Large intestine (tissue), 3 donors: ENCODE measurements at regions not wholly inside any gene's neighbourhood (a gene's known extent, or its start where the extent isn't known, plus 50 kb on each side); places are given as distances from the start of the nearest gene placed in this dataset.

Experiments
- DNase-seq, 2 donors: peaks; one replicate each; pipeline versions ENCODE4 v3.0.0 to v3.0.0-alpha.2; 2013
- H3K27ac ChIP-seq: one replicate; pipeline ENCODE4 v1.5.1; 2013; ENCODE audit warnings: low read length
- H3K27me3 ChIP-seq: 2 replicates; pipeline ENCODE4 v1.6.1; 2013; ENCODE audit warnings: low read length; ENCODE audit not compliant: control insufficient read depth, insufficient read depth
- H3K36me3 ChIP-seq: 2 replicates; pipeline ENCODE4 v1.6.1; 2013; ENCODE audit warnings: low read length; ENCODE audit not compliant: control insufficient read depth, insufficient read depth
- H3K4me1 ChIP-seq: one replicate; pipeline ENCODE4 v1.6.1; 2013; ENCODE audit warnings: low read length; ENCODE audit not compliant: control insufficient read depth, insufficient read depth
- H3K4me3 ChIP-seq: one replicate; pipeline ENCODE4 v1.5.1; 2013; ENCODE audit warnings: low read length
- H3K9me3 ChIP-seq: one replicate; pipeline ENCODE4 v1.6.1; 2013; ENCODE audit warnings: mild to moderate bottlenecking, low read depth, low read length, moderate library complexity; ENCODE audit not compliant: control insufficient read depth
- WGBS: methylation state at CpG from one replicate; pipeline ENCODE4 v1.1.5; 2013; ENCODE audit warnings: low lambda C conversion rate; ENCODE audit not compliant: insufficient coverage; 5-methylcytosine and 5-hydroxymethylcytosine counted together

- 50% methylated on average over 2 of the region's 2 CpGs for WGBS
- Histone ChIP-seq H3K36me3 (no peaks in the 10 kb centered on the region), H3K27ac (no peak overlapping the region), H3K9me3 (no peaks in the 10 kb centered on the region), H3K4me1 (no peaks in the 10 kb centered on the region), H3K4me3 (no peak overlapping the region), H3K27me3 (no peaks in the 10 kb centered on the region)
- no peak for DNase-seq
Observed at GRCh38 chr12:87795555-87795954, 233.6 kb downstream of the C12orf50 start.

- DNase-seq: no peak
- no peak overlapping the region for H3K4me3 ChIP-seq
- H3K36me3 ChIP-seq: no peaks in the 10 kb centered on the region
- no peak overlapping the region for H3K27ac ChIP-seq
- no peaks in the 10 kb centered on the region for H3K9me3 ChIP-seq
- H3K4me1 ChIP-seq: no peaks in the 10 kb centered on the region
- WGBS: no CpG with 5 or more reads among the region's 1 CpG
- H3K27me3 ChIP-seq: no peaks in the 10 kb centered on the region
Observed at GRCh38 chr12:87794854-87795253, 234.3 kb downstream of the C12orf50 start.

- H3K27me3 ChIP-seq: no peaks in the 10 kb centered on the region
- no CpG with 5 or more reads among the region's 2 CpGs for WGBS
- no peaks in the 10 kb centered on the region for H3K9me3 ChIP-seq
- H3K4me1 ChIP-seq: no peaks in the 10 kb centered on the region
- no peak for DNase-seq
- no peak overlapping the region for H3K27ac ChIP-seq
- no peak overlapping the region for H3K4me3 ChIP-seq
- H3K36me3 ChIP-seq: no peaks in the 10 kb centered on the region
Observed at GRCh38 chr12:87793131-87793530, 236.1 kb downstream of the C12orf50 start.

- H3K4me1 ChIP-seq: no peaks in the 10 kb centered on the region
- no peak overlapping the region for H3K4me3 ChIP-seq
- no CpG with 5 or more reads among the region's 21 CpGs for WGBS
- peaks cover 3% of the 10 kb centered on the region for H3K9me3 ChIP-seq
- H3K27ac ChIP-seq: no peak overlapping the region
- H3K27me3 ChIP-seq: no peaks in the 10 kb centered on the region
- no peak for DNase-seq
- no peaks in the 10 kb centered on the region for H3K36me3 ChIP-seq
Observed at GRCh38 chr12:87784350-87784749, 244.9 kb downstream of the C12orf50 start.

- Histone ChIP-seq H3K9me3 (peaks cover 3% of the 10 kb centered on the region), H3K27ac (no peak overlapping the region), H3K27me3 (no peaks in the 10 kb centered on the region), H3K4me3 (no peak overlapping the region), H3K4me1 (no peaks in the 10 kb centered on the region), H3K36me3 (no peaks in the 10 kb centered on the region)
- DNase-seq: no peak
- WGBS: no CpG with 5 or more reads among the region's 8 CpGs
Observed at GRCh38 chr12:87783467-87783866, 245.7 kb downstream of the C12orf50 start.

GRCh38 chr12:87782838-87783237 lies 246.4 kb downstream of the C12orf50 start:
- Histone ChIP-seq H3K4me3 (no peak overlapping the region), H3K27me3 (no peaks in the 10 kb centered on the region), H3K27ac (no peak overlapping the region), H3K36me3 (no peaks in the 10 kb centered on the region), H3K9me3 (peaks cover 3% of the 10 kb centered on the region), H3K4me1 (no peaks in the 10 kb centered on the region)
- no CpG with 5 or more reads among the region's 3 CpGs for WGBS
- DNase-seq: no peak

- H3K4me1 ChIP-seq: no peaks in the 10 kb centered on the region
- H3K4me3 ChIP-seq: no peak overlapping the region
- WGBS: no CpG with 5 or more reads among the region's 2 CpGs
- no peaks in the 10 kb centered on the region for H3K27me3 ChIP-seq
- H3K9me3 ChIP-seq: peaks cover 3% of the 10 kb centered on the region
- H3K36me3 ChIP-seq: no peaks in the 10 kb centered on the region
- DNase-seq: no peak
- H3K27ac ChIP-seq: no peak overlapping the region
Observed at GRCh38 chr12:87779858-87780498, 249.2 kb downstream of the C12orf50 start.

- H3K27me3 ChIP-seq: no peaks in the 10 kb centered on the region
- no peaks in the 10 kb centered on the region for H3K9me3 ChIP-seq
- no peak overlapping the region for H3K4me3 ChIP-seq
- no peaks in the 10 kb centered on the region for H3K4me1 ChIP-seq
- H3K27ac ChIP-seq: no peak overlapping the region
- WGBS: no CpG with 5 or more reads among the region's 2 CpGs
- H3K36me3 ChIP-seq: no peaks in the 10 kb centered on the region
- no peak for DNase-seq
Observed at GRCh38 chr12:87779016-87779415, 250.2 kb downstream of the C12orf50 start.

- Histone ChIP-seq H3K36me3 (no peaks in the 10 kb centered on the region), H3K4me1 (no peaks in the 10 kb centered on the region), H3K27ac (no peak overlapping the region), H3K9me3 (no peaks in the 10 kb centered on the region), H3K27me3 (no peaks in the 10 kb centered on the region), H3K4me3 (no peak overlapping the region)
- DNase-seq: no peak
- no CpG with 5 or more reads among the region's 1 CpG for WGBS
Observed at GRCh38 chr12:87778065-87778464, 251.1 kb downstream of the C12orf50 start.

GRCh38 chr12:87775784-87776183 lies 253.4 kb downstream of the C12orf50 start:
- H3K4me1 ChIP-seq: no peaks in the 10 kb centered on the region
- no peaks in the 10 kb centered on the region for H3K9me3 ChIP-seq
- no peaks in the 10 kb centered on the region for H3K36me3 ChIP-seq
- no peaks in the 10 kb centered on the region for H3K27me3 ChIP-seq
- H3K4me3 ChIP-seq: no peak overlapping the region
- DNase-seq: no peak
- H3K27ac ChIP-seq: no peak overlapping the region

- Histone ChIP-seq H3K27me3 (no peaks in the 10 kb centered on the region), H3K4me1 (no peaks in the 10 kb centered on the region), H3K4me3 (no peak overlapping the region), H3K36me3 (no peaks in the 10 kb centered on the region), H3K9me3 (no peaks in the 10 kb centered on the region), H3K27ac (no peak overlapping the region)
- no peak for DNase-seq
Observed at GRCh38 chr12:87775051-87775450, 254.2 kb downstream of the C12orf50 start.
